ENCODE measurements at regions not wholly inside any gene's neighbourhood (a gene's known extent, or its start where the extent isn't known, plus 50 kb on each side); places are given as distances from the start of the nearest gene placed in this dataset.

GRCh38 chr12:42701084-42701483 is 111.5 kb upstream of the PRICKLE1 start:
- DNase-seq (ENCODE audit: low read depth, low spot score) (no peak), ATAC-seq (no peak), FAIRE-seq (no peak)
- ChIA-PET POLR2A (no interaction called here), RAD21 (ENCODE audit: unreplicated experiment) (no interaction called here), CTCF (no interaction called here), SMC1A (ENCODE audit: uncharacterized antibody, unreplicated experiment) (no interaction called here)
- in situ Hi-C loops (cut with MboI), result loop anchor here (25.0 kb wide), 1 partner anchor 89 kb away; no protein-coding TSS in a partner anchor
- 1% methylated on average over 3 of the region's 3 CpGs for WGBS (ENCODE audit: insufficient coverage, insufficient replicate concordance, low lambda C conversion rate, missing lambda C conversion rate)
- H3K9me3 ChIP-seq (replicated peaks; ENCODE audit: control insufficient read depth, insufficient read depth, low read length), result no peaks in the 10 kb centered on the region
- no peak overlapping the region for H3K4me2 ChIP-seq (ENCODE audit: control insufficient read depth, insufficient read depth)
- no peak overlapping the region for H3K27ac ChIP-seq (ENCODE audit: control insufficient read depth, insufficient read depth)
- H3K9ac ChIP-seq (ENCODE audit: control insufficient read depth, insufficient read depth, low read length), result no peak overlapping the region
- H3K79me2 ChIP-seq (ENCODE audit: control insufficient read depth, insufficient read depth, low read length), result no peaks in the 10 kb centered on the region
- no peaks in the 10 kb centered on the region for H3K36me3 ChIP-seq (ENCODE audit: control insufficient read depth in 2 of 2, insufficient read depth in 2 of 2, low read length in 1 of 2)
- intact Hi-C loops (cut with micrococcal nuclease; ENCODE audit: unreplicated experiment), result no loop called here
- no TSS peak for BruUV-seq (replicated peaks)
- no peaks in the 10 kb centered on the region for H3K4me1 ChIP-seq (ENCODE audit: control insufficient read depth, insufficient read depth, low read length)
- no peak overlapping the region for H2AFZ ChIP-seq (ENCODE audit: control insufficient read depth, low read depth, low read length)
- H4K20me1 ChIP-seq (ENCODE audit: control insufficient read depth, insufficient read depth), result no peaks in the 10 kb centered on the region
- 0 out of 4 replicates have a peak, but pooled peaks cover 0 to 2% of the 10 kb centered on the region in 2 experiments for H3K27me3 ChIP-seq (replicated peaks in 1 of 2; ENCODE audit: control insufficient read depth in 2 of 2, insufficient read depth in 2 of 2, low read length in 1 of 2)
- H3K4me3 ChIP-seq, result no peak overlapping the region
- no peak for TF ChIP-seq ZNF384 (IDR thresholded peaks at IDR 0.05; ENCODE audit: borderline replicate concordance, low read depth, low read length)
- no peak for TF ChIP-seq RFX5 (IDR thresholded peaks at IDR 0.05; ENCODE audit: low read depth, low read length)
- TF ChIP-seq, protein P1, sequence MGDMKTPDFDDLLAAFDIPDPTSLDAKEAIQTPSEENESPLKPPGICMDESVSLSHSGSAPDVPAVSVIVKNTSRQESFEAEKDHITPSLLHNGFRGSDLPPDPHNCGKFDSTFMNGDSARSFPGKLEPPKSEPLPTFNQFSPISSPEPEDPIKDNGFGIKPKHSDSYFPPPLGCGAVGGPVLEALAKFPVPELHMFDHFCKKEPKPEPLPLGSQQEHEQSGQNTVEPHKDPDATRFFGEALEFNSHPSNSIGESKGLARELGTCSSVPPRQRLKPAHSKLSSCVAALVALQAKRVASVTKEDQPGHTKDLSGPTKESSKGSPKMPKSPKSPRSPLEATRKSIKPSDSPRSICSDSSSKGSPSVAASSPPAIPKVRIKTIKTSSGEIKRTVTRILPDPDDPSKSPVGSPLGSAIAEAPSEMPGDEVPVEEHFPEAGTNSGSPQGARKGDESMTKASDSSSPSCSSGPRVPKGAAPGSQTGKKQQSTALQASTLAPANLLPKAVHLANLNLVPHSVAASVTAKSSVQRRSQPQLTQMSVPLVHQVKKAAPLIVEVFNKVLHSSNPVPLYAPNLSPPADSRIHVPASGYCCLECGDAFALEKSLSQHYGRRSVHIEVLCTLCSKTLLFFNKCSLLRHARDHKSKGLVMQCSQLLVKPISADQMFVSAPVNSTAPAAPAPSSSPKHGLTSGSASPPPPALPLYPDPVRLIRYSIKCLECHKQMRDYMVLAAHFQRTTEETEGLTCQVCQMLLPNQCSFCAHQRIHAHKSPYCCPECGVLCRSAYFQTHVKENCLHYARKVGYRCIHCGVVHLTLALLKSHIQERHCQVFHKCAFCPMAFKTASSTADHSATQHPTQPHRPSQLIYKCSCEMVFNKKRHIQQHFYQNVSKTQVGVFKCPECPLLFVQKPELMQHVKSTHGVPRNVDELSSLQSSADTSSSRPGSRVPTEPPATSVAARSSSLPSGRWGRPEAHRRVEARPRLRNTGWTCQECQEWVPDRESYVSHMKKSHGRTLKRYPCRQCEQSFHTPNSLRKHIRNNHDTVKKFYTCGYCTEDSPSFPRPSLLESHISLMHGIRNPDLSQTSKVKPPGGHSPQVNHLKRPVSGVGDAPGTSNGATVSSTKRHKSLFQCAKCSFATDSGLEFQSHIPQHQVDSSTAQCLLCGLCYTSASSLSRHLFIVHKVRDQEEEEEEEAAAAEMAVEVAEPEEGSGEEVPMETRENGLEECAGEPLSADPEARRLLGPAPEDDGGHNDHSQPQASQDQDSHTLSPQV (IDR thresholded peaks at IDR 0.05), result no peak
- TF ChIP-seq BCL11A (IDR thresholded peaks at IDR 0.05; ENCODE audit: low read depth, low read length), result no peak
- TF ChIP-seq, protein P2, sequence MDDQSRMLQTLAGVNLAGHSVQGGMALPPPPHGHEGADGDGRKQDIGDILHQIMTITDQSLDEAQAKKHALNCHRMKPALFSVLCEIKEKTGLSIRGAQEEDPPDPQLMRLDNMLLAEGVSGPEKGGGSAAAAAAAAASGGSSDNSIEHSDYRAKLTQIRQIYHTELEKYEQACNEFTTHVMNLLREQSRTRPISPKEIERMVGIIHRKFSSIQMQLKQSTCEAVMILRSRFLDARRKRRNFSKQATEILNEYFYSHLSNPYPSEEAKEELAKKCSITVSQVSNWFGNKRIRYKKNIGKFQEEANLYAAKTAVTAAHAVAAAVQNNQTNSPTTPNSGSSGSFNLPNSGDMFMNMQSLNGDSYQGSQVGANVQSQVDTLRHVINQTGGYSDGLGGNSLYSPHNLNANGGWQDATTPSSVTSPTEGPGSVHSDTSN (IDR thresholded peaks at IDR 0.05; ENCODE audit: insufficient replicate concordance, low read depth, low read length), result no peak
- no peak for TF ChIP-seq HDAC6 (IDR thresholded peaks at IDR 0.05; ENCODE audit: unreplicated experiment)

All from GM12878 (cell line).